Natural killer cell treated with Interleukin-12 subunit alpha and Interleukin-12 subunit beta and Interleukin-15 and Interleukin-18, amount 100 ng/mL, for 72 hours (primary cell): ENCODE measurements at regions not wholly inside any gene's neighbourhood (a gene's known extent, or its start where the extent isn't known, plus 50 kb on each side); places are given as distances from the start of the nearest gene placed in this dataset.
A peak's percentile ranks its signal among the peaks of the same experiment; 100 is the strongest.

Source experiments
- ATAC-seq, 2 donors: fragments of 150-1000 bp; cut with Tn5 transposase in 1 of 2; sonication (Bioruptor Pico), chemical (Tn5 transposase) in 1 of 2; 2 replicates each; pipeline ENCODE4 v1.10.0; 2021
- DNase-seq: peaks from one replicate; pipeline ENCODE4 v3.0.0; 2022; ENCODE audit warnings: low spot score
- H3K27ac Mint-ChIP-seq, 2 donors: 1 replicate in 1 of 2; 2 replicates in 1 of 2; pipeline ENCODE4 v1.8.0; 2022; ENCODE audit warnings: mixed read lengths in 2 of 2, mild to moderate bottlenecking in 1 of 2, moderate library complexity in 1 of 2
- H3K27me3 Mint-ChIP-seq, 2 donors: 1 replicate in 1 of 2; 2 replicates in 1 of 2; pipeline ENCODE4 v1.8.0; 2022; ENCODE audit warnings: mixed read lengths in 2 of 2
- H3K36me3 Mint-ChIP-seq: one replicate; pipeline ENCODE4 v1.8.0; 2022; ENCODE audit warnings: mixed read lengths
- H3K4me1 Mint-ChIP-seq, 2 donors: 1 replicate in 1 of 2; 2 replicates in 1 of 2; pipeline ENCODE4 v1.8.0; 2022; ENCODE audit warnings: low read depth in 2 of 2, mixed read lengths in 2 of 2, mild to moderate bottlenecking in 1 of 2
- H3K4me3 Mint-ChIP-seq: one replicate; pipeline ENCODE4 v1.8.0; 2022; ENCODE audit warnings: mixed read lengths
- H3K9me3 Mint-ChIP-seq: 2 replicates; pipeline ENCODE4 v1.8.0; 2022; ENCODE audit warnings: mixed read lengths

DNA sequence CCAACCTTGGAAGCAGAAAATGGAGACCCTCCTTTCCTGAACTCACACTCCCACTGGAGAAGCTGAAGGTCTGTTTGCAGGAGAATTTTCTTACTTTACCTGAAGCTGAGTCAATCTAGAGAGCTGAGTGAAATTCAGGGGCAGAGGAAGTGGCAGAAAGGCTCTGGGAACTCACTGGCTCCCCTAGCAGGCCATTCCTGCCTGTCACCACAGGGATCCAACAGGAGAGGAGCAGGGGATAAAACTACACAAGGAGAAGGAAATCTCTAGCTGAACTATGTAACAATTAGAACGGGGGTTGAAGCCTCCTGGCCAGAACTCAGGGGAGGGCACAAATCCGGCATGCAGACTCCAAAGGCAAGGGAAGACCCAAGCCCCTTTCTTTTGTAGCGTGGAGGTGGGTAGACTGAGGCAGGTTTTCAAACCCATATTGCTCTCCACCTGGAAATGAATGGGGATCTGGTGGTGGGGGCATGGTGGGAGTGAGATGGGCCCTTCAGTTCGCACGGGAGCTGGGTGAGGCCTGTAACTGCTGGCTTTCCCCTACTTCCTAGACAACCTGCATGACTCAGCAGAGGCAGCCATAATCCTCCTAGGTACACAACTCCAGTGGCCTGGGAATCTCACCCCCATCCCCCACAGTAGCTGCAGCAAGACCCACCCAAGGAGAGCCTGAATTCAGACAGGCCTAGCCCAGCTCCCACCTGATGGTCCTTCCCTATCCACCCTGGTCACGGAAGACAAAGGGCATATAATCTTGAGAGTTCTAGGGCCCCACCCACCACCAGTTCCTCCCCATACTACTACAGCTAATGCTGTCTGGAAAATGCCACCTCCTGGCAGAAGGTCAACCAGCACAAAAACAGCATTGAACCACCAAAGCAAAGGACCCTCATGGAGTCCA lies 158.1 kb downstream of the LTN1 start:
- H3K4me1 Mint-ChIP-seq, result peaks cover 59 to 72% of the 10 kb centered on the region in 2 donors
- no peak for ATAC-seq

DNA sequence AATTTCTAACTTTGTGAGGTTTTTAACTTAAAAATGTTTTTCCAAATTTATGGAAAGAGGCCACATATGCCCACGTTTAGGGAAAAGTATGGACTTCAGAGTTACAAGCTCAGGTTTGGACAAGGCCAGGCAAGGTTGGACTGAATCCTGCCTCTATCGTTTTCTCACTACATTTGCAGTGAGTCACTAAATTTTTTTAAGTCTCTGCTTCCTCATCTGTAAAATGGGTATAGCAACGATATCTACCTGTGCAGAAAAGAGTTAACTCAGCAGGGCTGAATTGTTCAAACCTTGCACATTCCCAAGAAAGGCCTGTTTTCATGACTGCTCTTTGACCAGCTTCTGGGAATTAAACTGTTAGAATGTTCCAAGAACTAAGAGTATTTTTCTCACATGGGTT lies 159.1 kb downstream of the LTN1 start:
- ATAC-seq, result no peak
- Mint-ChIP-seq H3K27me3 (no peaks in the 10 kb centered on the region), H3K36me3 (no peaks in the 10 kb centered on the region), H3K4me3 (no peak overlapping the region), H3K4me1 (peaks cover 63 to 77% of the 10 kb centered on the region in 2 donors), H3K27ac (peak overlapping the region; percentile 79 to 87), H3K9me3 (no peaks in the 10 kb centered on the region)
- DNase-seq, result no peak

More for the DNA sequence above, 158.1 kb downstream of the LTN1 start:
- Mint-ChIP-seq H3K27ac (peak overlapping the region; percentile 79 to 87), H3K9me3 (no peaks in the 10 kb centered on the region), H3K36me3 (no peaks in the 10 kb centered on the region), H3K27me3 (no peaks in the 10 kb centered on the region), H3K4me3 (peak overlapping the region; percentile 83)
- no peak for DNase-seq

DNA sequence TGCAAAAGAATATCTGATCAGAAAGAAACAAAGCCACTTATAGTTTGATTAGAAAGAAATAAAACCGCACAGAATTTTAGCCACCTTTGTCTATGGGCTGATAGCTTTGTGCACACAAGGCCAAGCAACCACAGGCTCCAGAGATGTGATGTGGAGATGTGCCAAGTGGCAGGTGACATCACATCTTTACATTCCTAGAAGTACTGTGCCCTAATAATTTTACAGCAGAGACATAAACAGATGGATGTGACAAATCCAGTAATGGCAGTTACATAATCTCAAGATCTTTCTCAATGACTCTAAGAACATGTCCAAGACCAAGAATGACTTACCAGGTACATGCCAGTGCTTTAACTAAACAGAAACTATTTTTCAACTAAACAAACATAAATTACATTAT lies 159.5 kb downstream of the LTN1 start:
- H3K4me1 Mint-ChIP-seq, result peaks cover 64 to 79% of the 10 kb centered on the region in 2 donors
- ATAC-seq (peak in 1 of 2 donors; percentile 53), DNase-seq (no peak)
- H3K36me3 Mint-ChIP-seq, result no peaks in the 10 kb centered on the region
- no peaks in the 10 kb centered on the region for H3K27me3 Mint-ChIP-seq
- H3K27ac Mint-ChIP-seq, result peak overlapping the region; percentile 79 to 87
- H3K4me3 Mint-ChIP-seq, result peak overlapping the region; percentile 69
- H3K9me3 Mint-ChIP-seq, result no peaks in the 10 kb centered on the region

DNA sequence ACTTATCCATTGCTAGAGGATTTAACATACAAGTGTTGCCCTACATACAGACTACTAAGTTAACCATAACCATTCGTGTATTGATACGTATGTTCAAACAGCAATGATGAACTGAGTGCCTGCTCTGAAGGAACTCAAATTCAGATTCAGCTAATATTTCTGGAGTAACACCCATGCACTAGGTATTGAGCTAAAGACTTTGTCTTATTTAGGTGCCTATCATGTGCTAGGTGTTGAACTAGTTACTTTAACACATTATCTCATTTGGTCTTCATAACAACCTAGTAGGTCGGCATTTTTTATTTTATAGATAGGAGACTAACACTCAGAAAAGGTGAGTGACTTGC lies 160.0 kb downstream of the LTN1 start:
- ATAC-seq, result no peak
- no peaks in the 10 kb centered on the region for H3K27me3 Mint-ChIP-seq

DNA sequence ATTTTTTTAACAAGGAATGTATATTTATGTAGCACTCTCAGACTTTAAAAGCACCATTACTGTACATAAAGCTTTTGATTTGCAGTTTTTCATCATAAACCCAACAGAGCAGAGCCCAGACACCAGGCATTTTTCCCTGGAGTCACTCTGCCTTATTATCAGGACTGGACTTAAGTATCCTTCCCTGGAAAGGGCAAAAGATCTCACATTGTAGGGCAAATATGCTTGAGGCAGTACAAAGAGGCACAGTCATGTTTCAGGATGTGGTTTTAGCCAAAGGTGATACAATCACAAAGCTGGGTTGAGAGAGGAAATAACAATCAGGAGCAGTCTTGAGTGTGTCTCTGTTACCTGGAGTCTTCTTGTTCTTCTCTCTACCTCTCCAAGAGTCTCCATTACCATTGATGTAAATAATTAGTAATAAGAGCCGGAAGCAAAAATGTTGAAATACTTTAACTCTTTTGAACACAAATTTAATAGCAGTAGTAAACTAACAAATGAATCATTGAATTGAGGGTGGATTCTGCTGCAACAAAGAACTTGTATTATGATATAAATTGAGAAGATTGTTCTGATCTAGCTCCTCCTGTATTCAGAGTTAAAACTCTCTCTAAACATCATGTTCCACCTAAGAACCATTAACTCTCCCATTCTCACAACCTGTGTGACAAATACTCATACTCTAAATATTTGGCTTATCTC lies 160.5 kb downstream of the LTN1 start:
- no peaks in the 10 kb centered on the region for H3K27me3 Mint-ChIP-seq
- peak overlapping the region; percentile 79 to 87 for H3K27ac Mint-ChIP-seq
- peak overlapping the region; percentile 69 for H3K4me3 Mint-ChIP-seq
- H3K4me1 Mint-ChIP-seq, result peaks cover 67 to 80% of the 10 kb centered on the region in 2 donors
- ATAC-seq (peak; percentile 83 to 92), DNase-seq (peak; percentile 62)
- H3K9me3 Mint-ChIP-seq, result no peaks in the 10 kb centered on the region
- no peaks in the 10 kb centered on the region for H3K36me3 Mint-ChIP-seq

More for the DNA sequence above, 160.0 kb downstream of the LTN1 start:
- Mint-ChIP-seq H3K9me3 (no peaks in the 10 kb centered on the region), H3K4me3 (peak overlapping the region; percentile 69), H3K27ac (peak overlapping the region; percentile 79 to 87), H3K4me1 (peaks cover 66 to 80% of the 10 kb centered on the region in 2 donors), H3K36me3 (no peaks in the 10 kb centered on the region)
- DNase-seq, result no peak

DNA sequence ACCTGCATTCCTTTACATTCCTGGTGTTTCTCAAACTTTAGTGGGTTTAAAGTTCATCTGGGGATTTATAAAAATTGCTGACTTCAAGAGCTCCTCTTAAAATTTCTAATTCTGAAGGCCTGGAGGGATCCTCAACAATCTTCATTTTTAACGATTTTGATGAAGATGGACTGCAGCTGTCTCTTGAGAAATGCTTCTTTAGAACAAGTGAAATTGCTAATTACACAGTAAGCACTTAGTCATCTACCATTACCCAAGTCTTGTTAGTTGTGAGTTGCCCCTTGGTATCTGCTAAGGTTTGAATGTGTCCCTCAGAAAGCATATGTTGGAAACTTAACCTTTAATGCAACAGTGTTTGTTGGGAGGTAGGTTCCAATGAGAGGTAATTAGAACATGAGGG lies 163.7 kb downstream of the LTN1 start:
- Mint-ChIP-seq H3K4me3 (no peak overlapping the region), H3K36me3 (no peaks in the 10 kb centered on the region), H3K4me1 (peaks cover 65 to 72% of the 10 kb centered on the region in 2 donors), H3K27me3 (no peaks in the 10 kb centered on the region), H3K9me3 (no peaks in the 10 kb centered on the region), H3K27ac (peak overlapping the region in 1 of 2 donors; percentile 56)
- no peak for ATAC-seq
- DNase-seq, result no peak

DNA sequence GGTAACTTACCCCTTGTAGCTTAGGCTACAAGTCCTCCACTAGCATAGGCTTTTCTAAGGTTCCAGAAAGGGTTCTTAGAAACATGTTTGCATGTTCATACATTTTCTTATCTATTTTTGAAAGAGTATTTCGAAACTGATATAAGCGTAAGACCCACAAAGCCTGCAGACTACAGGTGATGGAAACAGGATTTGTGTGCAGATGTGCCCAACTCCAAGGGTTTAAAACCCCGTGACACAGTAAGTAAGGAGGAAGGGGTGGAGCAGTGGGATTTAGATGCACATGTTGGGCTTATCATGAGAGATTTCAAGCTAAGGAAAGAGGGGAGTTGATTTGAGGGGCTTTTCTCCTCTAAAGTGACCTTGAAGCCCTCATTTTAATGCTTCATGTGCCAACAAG lies 164.7 kb downstream of the LTN1 start:
- DNase-seq (no peak), ATAC-seq (no peak)
- no peaks in the 10 kb centered on the region for H3K9me3 Mint-ChIP-seq
- peaks cover 58 to 64% of the 10 kb centered on the region in 2 donors for H3K4me1 Mint-ChIP-seq
- no peak overlapping the region for H3K4me3 Mint-ChIP-seq
- H3K27me3 Mint-ChIP-seq, result no peaks in the 10 kb centered on the region
- no peaks in the 10 kb centered on the region for H3K36me3 Mint-ChIP-seq
- peak overlapping the region in 1 of 2 donors; percentile 76 for H3K27ac Mint-ChIP-seq

DNA sequence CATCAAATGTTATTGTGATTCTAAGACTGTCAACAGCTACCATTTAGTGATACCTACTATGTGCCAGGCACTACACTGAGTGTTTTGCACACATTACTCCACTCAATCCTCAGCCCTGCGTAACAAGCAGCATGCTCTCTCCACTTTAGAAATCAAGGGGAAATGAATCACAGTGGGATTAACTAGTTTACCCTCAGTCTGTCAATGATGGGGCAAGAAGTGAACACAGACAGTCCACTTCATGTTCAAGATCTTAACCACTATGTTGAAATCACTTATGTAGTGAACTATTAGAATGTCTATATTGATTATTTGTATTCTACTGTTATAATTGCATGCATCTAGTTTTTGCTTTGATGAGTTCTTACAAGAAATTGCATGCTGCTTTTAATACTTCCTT lies 165.3 kb downstream of the LTN1 start:
- ATAC-seq (peak; percentile 76 to 89), DNase-seq (no peak)
- Mint-ChIP-seq H3K4me3 (no peak overlapping the region), H3K27me3 (no peaks in the 10 kb centered on the region), H3K4me1 (peaks cover 52 to 58% of the 10 kb centered on the region in 2 donors), H3K9me3 (no peaks in the 10 kb centered on the region), H3K27ac (peak overlapping the region in 1 of 2 donors; percentile 76), H3K36me3 (no peaks in the 10 kb centered on the region)

DNA sequence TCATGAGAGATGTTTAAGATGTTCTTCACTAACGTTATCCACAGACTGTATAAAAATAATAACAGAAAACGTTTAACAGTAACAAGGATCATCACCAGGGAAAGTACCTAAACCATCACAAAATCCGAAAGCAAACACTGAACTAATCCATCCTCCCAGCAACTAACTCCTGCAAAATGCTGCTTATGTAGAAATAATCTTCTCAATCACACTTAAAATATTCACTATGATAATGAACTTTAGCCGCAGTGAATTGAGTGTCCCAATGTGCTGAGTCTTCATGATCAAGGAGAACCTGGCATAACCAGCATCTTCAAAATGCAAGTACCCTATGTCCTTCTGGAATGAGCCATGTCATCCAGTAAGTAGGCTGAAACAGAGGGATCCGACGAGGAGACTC lies 166.1 kb downstream of the LTN1 start:
- DNase-seq, result no peak
- Mint-ChIP-seq H3K27ac (peak overlapping the region in 1 of 2 donors; percentile 76), H3K4me3 (no peak overlapping the region), H3K9me3 (no peaks in the 10 kb centered on the region), H3K4me1 (peaks cover 46 to 52% of the 10 kb centered on the region in 2 donors), H3K27me3 (no peaks in the 10 kb centered on the region), H3K36me3 (no peaks in the 10 kb centered on the region)
- no peak for ATAC-seq

DNA sequence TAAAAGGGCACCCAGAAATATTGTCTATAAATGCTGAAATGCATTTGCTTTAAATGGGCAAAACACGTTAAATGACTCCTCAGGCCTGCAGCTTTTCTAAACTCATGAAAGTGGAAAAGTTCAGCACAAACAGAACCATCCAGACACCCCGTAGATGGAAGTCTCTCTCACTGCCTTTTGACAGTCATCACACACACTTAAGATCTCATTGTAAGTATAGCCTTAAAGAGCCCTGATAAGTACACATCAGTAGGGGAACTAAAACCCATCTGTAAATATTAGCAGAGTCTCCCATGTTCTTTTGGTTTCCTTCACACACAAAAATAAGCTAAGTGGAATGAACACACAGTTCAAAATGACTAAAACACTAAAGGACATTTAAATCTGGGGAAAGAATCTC lies 166.7 kb downstream of the LTN1 start:
- H3K27ac Mint-ChIP-seq, result peak overlapping the region in 1 of 2 donors; percentile 76
- H3K4me1 Mint-ChIP-seq, result peaks cover 46 to 47% of the 10 kb centered on the region in 2 donors
- ATAC-seq, result no peak
- no peaks in the 10 kb centered on the region for H3K36me3 Mint-ChIP-seq
- DNase-seq, result no peak
- H3K4me3 Mint-ChIP-seq, result no peak overlapping the region
- no peaks in the 10 kb centered on the region for H3K9me3 Mint-ChIP-seq
- H3K27me3 Mint-ChIP-seq, result no peaks in the 10 kb centered on the region

DNA sequence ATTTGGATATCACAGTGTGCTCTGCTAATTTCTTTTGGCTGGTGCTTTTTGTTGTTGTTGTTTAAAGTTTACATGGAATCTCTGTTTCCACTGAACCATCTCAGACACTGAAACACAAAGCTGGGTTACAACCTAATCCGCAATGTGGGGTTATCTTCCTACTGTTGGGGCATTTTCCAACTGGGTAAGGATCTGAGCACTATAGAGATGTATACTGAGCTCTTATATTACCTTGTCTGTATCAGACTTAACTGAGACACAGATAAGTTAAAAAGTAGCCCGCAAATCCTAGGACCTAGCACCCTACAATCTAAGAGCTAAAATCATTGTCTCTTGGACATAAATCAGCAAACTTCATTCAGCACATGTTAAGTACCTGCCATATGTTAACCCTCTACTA lies 169.2 kb downstream of the LTN1 start:
- Mint-ChIP-seq H3K4me3 (no peak overlapping the region), H3K4me1 (peaks cover 34 to 36% of the 10 kb centered on the region in 2 donors), H3K27ac (peak overlapping the region in 1 of 2 donors; percentile 76), H3K36me3 (no peaks in the 10 kb centered on the region), H3K27me3 (no peaks in the 10 kb centered on the region), H3K9me3 (no peaks in the 10 kb centered on the region)
- no peak for ATAC-seq
- no peak for DNase-seq

DNA sequence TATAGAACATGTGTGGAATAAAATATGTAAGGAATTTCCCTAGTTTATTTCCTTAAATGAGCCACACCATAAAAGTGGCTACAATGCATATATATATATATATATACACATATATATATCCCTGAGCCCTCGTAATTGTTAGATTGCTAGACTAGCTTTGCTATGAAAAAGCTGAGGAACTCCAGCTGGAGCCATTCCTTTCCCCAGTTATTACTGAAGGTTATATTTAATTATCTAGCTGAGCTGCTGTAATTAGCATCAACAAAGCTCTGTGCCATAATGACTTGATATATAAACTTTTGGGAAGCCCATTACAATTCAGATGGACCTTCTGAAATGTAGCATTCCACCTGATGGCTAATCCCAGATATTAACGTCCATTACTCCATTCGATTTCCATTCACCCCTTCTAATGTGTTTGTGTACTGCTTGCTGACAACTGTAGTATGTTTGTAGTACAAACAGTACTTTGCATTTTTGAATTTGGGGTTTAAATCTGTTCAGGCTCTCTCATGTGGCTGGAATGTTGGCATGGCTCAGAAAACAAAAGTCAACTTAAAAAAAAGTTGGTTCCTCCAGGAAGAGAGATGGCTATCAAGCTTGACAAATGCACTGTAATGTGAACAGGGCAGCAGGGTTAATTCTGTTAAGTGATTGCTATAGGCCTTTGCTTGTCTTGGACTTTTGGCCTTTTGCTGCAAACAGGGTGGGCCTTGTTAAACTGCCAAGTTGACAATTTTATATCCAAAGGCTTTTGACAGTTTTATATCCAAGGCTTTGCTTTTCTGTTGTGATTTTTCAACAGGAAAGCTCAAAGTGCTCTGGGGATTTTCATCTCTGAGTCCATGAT lies 170.0 kb downstream of the LTN1 start:
- Mint-ChIP-seq H3K9me3 (no peaks in the 10 kb centered on the region), H3K27ac (no peak overlapping the region), H3K4me3 (no peak overlapping the region), H3K4me1 (peaks cover 27 to 31% of the 10 kb centered on the region in 2 donors), H3K36me3 (no peaks in the 10 kb centered on the region), H3K27me3 (no peaks in the 10 kb centered on the region)
- ATAC-seq, result no peak
- DNase-seq, result no peak

DNA sequence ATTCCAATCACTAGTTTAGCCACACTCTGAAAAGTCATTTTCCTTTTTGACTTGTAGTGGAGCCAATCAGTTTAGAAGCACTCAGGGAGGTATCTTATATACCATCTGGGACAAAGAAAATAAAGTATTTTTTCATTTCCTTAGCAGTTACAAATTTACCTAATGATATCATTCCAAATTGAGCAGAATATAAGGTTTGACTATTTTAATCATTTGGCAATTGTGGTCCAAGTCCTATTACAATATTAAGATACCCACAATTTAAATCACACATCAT lies 170.6 kb downstream of the LTN1 start:
- no peaks in the 10 kb centered on the region for H3K36me3 Mint-ChIP-seq
- ATAC-seq (no peak), DNase-seq (no peak)
- H3K27me3 Mint-ChIP-seq, result no peaks in the 10 kb centered on the region
- H3K4me3 Mint-ChIP-seq, result no peak overlapping the region
- no peak overlapping the region for H3K27ac Mint-ChIP-seq
- H3K4me1 Mint-ChIP-seq, result peaks cover 21 to 25% of the 10 kb centered on the region in 2 donors
- H3K9me3 Mint-ChIP-seq, result no peaks in the 10 kb centered on the region
